HepG2 (cell line): ENCODE measurements at regions not wholly inside any gene's neighbourhood (a gene's known extent, or its start where the extent isn't known, plus 50 kb on each side); places are given as distances from the start of the nearest gene placed in this dataset.
"Not testable (repeated sequence)": the region's sequence is repeated elsewhere in the genome, so short reads cannot be mapped to it uniquely, and the experiment has no call there.

ENCODE experiments used
- ATAC-seq: fragments of 200-7000 bp; cut with Tn5 transposase; 3 replicates; pipeline ENCODE4 v1.9.1; 2020; ENCODE audit warnings: mild to moderate bottlenecking, moderate library complexity
- BruUV-seq: library from RNA; stranded (reverse); fragments of 400-500 nt; replicated peaks from 2 replicates; lab custom pipeline; 2021; lab: Mats Ljungman, UMichigan
- CTCF ChIA-PET: fragments of 300-600 bp; formaldehyde crosslinking; extraction: SDS; loops from one replicate; lab custom pipeline; 2021; ENCODE audit warnings: low total read pairs, inconsistent platforms, low intra/inter-chr PET ratio; lab: Yijun Ruan, JAX
- POLR2A ChIA-PET: fragments of 350-600 bp; sonication (Branson Sonifier 250); formaldehyde crosslinking; loops from one replicate; lab custom pipeline; 2020; ENCODE audit warnings: antibody characterized with exemption, inconsistent platforms; lab: Yijun Ruan, JAX
- DNase-seq: peaks from one replicate; pipeline ENCODE4 v3.0.0-alpha.2; 2015; ENCODE audit warnings: low spot score
- FAIRE-seq: peaks from 3 replicates; lab custom pipeline; 2011; peaks lifted over from hg19 to GRCh38; lab: Jason Lieb, UNC
- H2AFZ ChIP-seq: one replicate; pipeline ENCODE4 v1.6.1; 2011; ENCODE audit warnings: low read length, inconsistent platforms
- H3K27ac ChIP-seq: fragments of 300-600 bp; 3 replicates; pipeline ENCODE4 v1.8.0; 2011; ENCODE audit warnings: mixed run types, mild to moderate bottlenecking, mixed read lengths, low read length, inconsistent platforms; ENCODE audit not compliant: insufficient read depth; ENCODE audit errors: extremely low read length
- H3K27me3 ChIP-seq, 2 experiments: fragments of 200-600 bp in 1 of 2; 2 replicates in 1 of 2; 3 replicates in 1 of 2; pipeline versions ENCODE4 v1.6.0 to v1.8.0; 2011; ENCODE audit warnings: low read length in 2 of 2, mild to moderate bottlenecking in 2 of 2, moderate library complexity in 2 of 2, inconsistent platforms in 1 of 2; ENCODE audit not compliant: insufficient read depth in 2 of 2, control insufficient read depth in 1 of 2
- H3K36me3 ChIP-seq, 2 experiments: fragments of 200-600 bp in 1 of 2; replicated peaks in 1 of 2; 2 replicates in 1 of 2; 3 replicates in 1 of 2; pipeline versions ENCODE4 v1.5.1 to v1.8.0; 2011; ENCODE audit warnings: low read length in 2 of 2, inconsistent platforms in 1 of 2; ENCODE audit not compliant: insufficient read depth in 2 of 2, control insufficient read depth in 1 of 2
- H3K4me1 ChIP-seq: 2 replicates; pipeline ENCODE4 v1.5.1; 2012; ENCODE audit warnings: low read length, inconsistent platforms; ENCODE audit not compliant: insufficient read depth
- H3K4me2 ChIP-seq: 2 replicates; pipeline ENCODE4 v1.6.0; 2011; ENCODE audit warnings: low read depth, low read length, inconsistent platforms
- H3K4me3 ChIP-seq, 3 experiments: fragments of 200-600 bp in 1 of 3; sonication (generic), shearing (Covaris generic) in 1 of 3; replicated peaks in 1 of 3; 2 replicates each; pipeline ENCODE4 v1.5.1; 2011 to 2016; ENCODE audit warnings: low read length in 3 of 3, inconsistent platforms in 2 of 3, low read depth in 2 of 3, mild to moderate bottlenecking in 2 of 3, control low read depth in 1 of 3, mixed read lengths in 1 of 3; ENCODE audit not compliant: insufficient read depth in 1 of 3
- H3K79me2 ChIP-seq: one replicate; pipeline ENCODE4 v1.6.1; 2011; ENCODE audit warnings: low read length, inconsistent platforms; ENCODE audit not compliant: insufficient read depth
- H3K9ac ChIP-seq: 2 replicates; pipeline ENCODE4 v1.6.0; 2011; ENCODE audit warnings: mild to moderate bottlenecking, low read depth, low read length, inconsistent platforms; ENCODE audit not compliant: insufficient read depth
- H3K9me3 ChIP-seq: 2 replicates; pipeline ENCODE4 v1.5.1; 2012; ENCODE audit warnings: mild to moderate bottlenecking, low read length
- H4K20me1 ChIP-seq: 2 replicates; pipeline ENCODE4 v1.6.0; 2011; ENCODE audit warnings: inconsistent platforms, mild to moderate bottlenecking, low read length, moderate library complexity; ENCODE audit not compliant: insufficient read depth
- ATRX ChIP-seq: sonication (generic); formaldehyde crosslinking; IDR thresholded peaks from 2 replicates; pipeline ENCODE4 v1.4.0; 2020; ENCODE audit warnings: missing genetic modification reagents, borderline replicate concordance
- DNMT1 ChIP-seq: sonication (generic); formaldehyde crosslinking; IDR thresholded peaks from 2 replicates; pipeline ENCODE4 v1.5.1; 2020; ENCODE audit warnings: mild to moderate bottlenecking, missing genetic modification reagents
- HHEX ChIP-seq: IDR thresholded peaks from 2 replicates; pipeline ENCODE4 v1.6.1; 2016; ENCODE audit warnings: control low read depth
- ONECUT2 ChIP-seq: sonication (generic); formaldehyde crosslinking; IDR thresholded peaks from 2 replicates; pipeline ENCODE4 v1.4.0; 2020; ENCODE audit warnings: missing genetic modification reagents
- POLR2AphosphoS2 ChIP-seq: IDR thresholded peaks from 2 replicates; pipeline ENCODE4 v1.6.1; 2011; ENCODE audit warnings: low read depth, low read length, improper control_type of control experiment
- WGBS: methylation state at CpG from one replicate; pipeline ENCODE4 v1.1.6; 2017; ENCODE audit warnings: low lambda C conversion rate; 5-methylcytosine and 5-hydroxymethylcytosine counted together
- in situ Hi-C: cut with HindIII; loops from 2 replicates; pipeline ENCODE4 v1.10.0; 2017; ENCODE audit warnings: low pct_unique_long_range_greater_than_20kb; ENCODE audit not compliant: extremely low pct_ligation_motif_present
- intact Hi-C: fragments of 100-400 bp; cut with micrococcal nuclease; formaldehyde crosslinking; loops from one replicate; pipeline ENCODE4 v1.10.0; 2022; ENCODE audit not compliant: unreplicated experiment
- TF ChIP-seq, protein P1 (sequence below): sonication (generic); formaldehyde crosslinking; IDR thresholded peaks from 2 replicates; pipeline ENCODE4 v1.4.0; 2020; ENCODE audit warnings: missing genetic modification reagents, borderline replicate concordance
- TF ChIP-seq, protein P2 (sequence below): sonication (generic); formaldehyde crosslinking; IDR thresholded peaks from 2 replicates; pipeline ENCODE4 v1.5.0; 2020; ENCODE audit warnings: mild to moderate bottlenecking, missing genetic modification reagents, borderline replicate concordance
- TF ChIP-seq, protein P3 (sequence below): sonication (generic); formaldehyde crosslinking; IDR thresholded peaks from 2 replicates; pipeline ENCODE4 v1.4.0; 2020; ENCODE audit warnings: missing genetic modification reagents

DNA sequence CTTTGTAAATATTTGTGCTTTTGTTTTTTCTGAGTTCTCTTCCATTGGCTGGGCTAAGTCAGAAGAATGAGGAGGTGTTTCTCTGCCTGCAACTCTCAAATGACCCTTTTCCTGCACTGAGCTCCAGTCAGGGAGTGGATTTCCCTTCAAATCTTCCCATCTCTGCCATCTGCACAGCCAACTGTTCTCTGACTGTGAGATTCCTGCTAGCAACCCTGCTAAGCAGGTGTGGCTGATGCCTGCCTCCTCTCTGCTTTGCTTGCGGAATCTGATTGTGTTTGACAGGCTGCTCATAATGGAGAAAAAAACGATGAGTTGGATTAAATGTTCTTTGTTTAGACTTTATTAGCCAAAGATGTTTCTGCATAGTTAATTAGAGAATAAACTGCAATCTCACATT lies 519.8 kb downstream of the TMEM114 start:
- TF ChIP-seq, protein P1, sequence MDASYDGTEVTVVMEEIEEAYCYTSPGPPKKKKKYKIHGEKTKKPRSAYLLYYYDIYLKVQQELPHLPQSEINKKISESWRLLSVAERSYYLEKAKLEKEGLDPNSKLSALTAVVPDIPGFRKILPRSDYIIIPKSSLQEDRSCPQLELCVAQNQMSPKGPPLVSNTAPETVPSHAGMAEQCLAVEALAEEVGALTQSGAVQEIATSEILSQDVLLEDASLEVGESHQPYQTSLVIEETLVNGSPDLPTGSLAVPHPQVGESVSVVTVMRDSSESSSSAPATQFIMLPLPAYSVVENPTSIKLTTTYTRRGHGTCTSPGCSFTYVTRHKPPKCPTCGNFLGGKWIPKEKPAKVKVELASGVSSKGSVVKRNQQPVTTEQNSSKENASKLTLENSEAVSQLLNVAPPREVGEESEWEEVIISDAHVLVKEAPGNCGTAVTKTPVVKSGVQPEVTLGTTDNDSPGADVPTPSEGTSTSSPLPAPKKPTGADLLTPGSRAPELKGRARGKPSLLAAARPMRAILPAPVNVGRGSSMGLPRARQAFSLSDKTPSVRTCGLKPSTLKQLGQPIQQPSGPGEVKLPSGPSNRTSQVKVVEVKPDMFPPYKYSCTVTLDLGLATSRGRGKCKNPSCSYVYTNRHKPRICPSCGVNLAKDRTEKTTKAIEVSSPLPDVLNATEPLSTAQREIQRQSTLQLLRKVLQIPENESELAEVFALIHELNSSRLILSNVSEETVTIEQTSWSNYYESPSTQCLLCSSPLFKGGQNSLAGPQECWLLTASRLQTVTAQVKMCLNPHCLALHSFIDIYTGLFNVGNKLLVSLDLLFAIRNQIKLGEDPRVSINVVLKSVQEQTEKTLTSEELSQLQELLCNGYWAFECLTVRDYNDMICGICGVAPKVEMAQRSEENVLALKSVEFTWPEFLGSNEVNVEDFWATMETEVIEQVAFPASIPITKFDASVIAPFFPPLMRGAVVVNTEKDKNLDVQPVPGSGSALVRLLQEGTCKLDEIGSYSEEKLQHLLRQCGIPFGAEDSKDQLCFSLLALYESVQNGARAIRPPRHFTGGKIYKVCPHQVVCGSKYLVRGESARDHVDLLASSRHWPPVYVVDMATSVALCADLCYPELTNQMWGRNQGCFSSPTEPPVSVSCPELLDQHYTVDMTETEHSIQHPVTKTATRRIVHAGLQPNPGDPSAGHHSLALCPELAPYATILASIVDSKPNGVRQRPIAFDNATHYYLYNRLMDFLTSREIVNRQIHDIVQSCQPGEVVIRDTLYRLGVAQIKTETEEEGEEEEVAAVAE (CRISPR knock-in tag) = no peak
- TF ChIP-seq, protein P2, sequence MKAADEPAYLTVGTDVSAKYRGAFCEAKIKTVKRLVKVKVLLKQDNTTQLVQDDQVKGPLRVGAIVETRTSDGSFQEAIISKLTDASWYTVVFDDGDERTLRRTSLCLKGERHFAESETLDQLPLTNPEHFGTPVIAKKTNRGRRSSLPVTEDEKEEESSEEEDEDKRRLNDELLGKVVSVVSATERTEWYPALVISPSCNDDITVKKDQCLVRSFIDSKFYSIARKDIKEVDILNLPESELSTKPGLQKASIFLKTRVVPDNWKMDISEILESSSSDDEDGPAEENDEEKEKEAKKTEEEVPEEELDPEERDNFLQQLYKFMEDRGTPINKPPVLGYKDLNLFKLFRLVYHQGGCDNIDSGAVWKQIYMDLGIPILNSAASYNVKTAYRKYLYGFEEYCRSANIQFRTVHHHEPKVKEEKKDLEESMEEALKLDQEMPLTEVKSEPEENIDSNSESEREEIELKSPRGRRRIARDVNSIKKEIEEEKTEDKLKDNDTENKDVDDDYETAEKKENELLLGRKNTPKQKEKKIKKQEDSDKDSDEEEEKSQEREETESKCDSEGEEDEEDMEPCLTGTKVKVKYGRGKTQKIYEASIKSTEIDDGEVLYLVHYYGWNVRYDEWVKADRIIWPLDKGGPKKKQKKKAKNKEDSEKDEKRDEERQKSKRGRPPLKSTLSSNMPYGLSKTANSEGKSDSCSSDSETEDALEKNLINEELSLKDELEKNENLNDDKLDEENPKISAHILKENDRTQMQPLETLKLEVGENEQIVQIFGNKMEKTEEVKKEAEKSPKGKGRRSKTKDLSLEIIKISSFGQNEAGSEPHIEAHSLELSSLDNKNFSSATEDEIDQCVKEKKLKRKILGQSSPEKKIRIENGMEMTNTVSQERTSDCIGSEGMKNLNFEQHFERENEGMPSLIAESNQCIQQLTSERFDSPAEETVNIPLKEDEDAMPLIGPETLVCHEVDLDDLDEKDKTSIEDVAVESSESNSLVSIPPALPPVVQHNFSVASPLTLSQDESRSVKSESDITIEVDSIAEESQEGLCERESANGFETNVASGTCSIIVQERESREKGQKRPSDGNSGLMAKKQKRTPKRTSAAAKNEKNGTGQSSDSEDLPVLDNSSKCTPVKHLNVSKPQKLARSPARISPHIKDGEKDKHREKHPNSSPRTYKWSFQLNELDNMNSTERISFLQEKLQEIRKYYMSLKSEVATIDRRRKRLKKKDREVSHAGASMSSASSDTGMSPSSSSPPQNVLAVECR = no peak
- TF ChIP-seq POLR2AphosphoS2 (no peak), ONECUT2 (CRISPR knock-in tag) (no peak), DNMT1 (CRISPR knock-in tag) (no peak), ATRX (CRISPR knock-in tag) (no peak), HHEX (CRISPR knock-in tag) (no peak)
- TF ChIP-seq, protein P3, sequence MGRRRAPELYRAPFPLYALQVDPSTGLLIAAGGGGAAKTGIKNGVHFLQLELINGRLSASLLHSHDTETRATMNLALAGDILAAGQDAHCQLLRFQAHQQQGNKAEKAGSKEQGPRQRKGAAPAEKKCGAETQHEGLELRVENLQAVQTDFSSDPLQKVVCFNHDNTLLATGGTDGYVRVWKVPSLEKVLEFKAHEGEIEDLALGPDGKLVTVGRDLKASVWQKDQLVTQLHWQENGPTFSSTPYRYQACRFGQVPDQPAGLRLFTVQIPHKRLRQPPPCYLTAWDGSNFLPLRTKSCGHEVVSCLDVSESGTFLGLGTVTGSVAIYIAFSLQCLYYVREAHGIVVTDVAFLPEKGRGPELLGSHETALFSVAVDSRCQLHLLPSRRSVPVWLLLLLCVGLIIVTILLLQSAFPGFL (CRISPR knock-in tag) = no peak
- TF ChIP-seq, all 625 proteins: peak for 0
- no peak overlapping the region for H3K4me2 ChIP-seq
- H3K9ac ChIP-seq = no peak overlapping the region
- H4K20me1 ChIP-seq = no peaks in the 10 kb centered on the region
- ChIA-PET POLR2A (no interaction called here), CTCF (no interaction called here)
- no peak for FAIRE-seq
- DNase-seq = no peak
- BruUV-seq = no TSS peak
- in situ Hi-C loops = no loop called here
- intact Hi-C loops = no loop called here
- peaks cover 36% of the 10 kb centered on the region for H3K9me3 ChIP-seq
- no peaks in the 10 kb centered on the region for H3K79me2 ChIP-seq
- H3K27me3 ChIP-seq = no peaks in the 10 kb centered on the region
- ATAC-seq = no peak
- H3K27ac ChIP-seq = no peak overlapping the region
- H3K36me3 ChIP-seq = no peaks in the 10 kb centered on the region
- H2AFZ ChIP-seq = no peak overlapping the region
- H3K4me1 ChIP-seq = no peaks in the 10 kb centered on the region
- H3K4me3 ChIP-seq = no peak overlapping the region
- 19% methylated on average over 2 of the region's 2 CpGs for WGBS

DNA sequence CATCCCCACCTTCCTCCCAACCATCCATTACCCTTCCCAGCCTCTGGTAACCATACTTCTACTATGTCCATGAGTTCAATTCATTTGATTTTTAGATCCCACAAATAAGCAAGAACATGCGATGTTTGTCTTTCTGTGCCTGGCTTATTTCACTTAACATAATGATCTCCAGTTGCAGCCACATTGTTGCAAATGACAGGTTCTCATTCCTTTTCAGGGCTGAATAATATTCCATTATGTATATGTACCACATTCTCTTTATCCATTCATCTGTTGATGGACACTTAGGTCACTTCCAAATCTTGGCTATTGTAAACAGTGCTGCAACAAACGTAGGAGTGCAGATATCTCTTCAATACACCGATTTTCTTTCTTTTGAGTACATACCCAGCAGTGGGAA lies 522.1 kb downstream of the TMEM114 start:
- DNase-seq = not testable (repeated sequence)

More for the DNA sequence above, 522.1 kb downstream of the TMEM114 start:
- H2AFZ ChIP-seq, H3K4me2 ChIP-seq, H3K79me2 ChIP-seq, CTCF ChIA-PET, ATAC-seq, H4K20me1 ChIP-seq, H3K4me3 ChIP-seq, in situ Hi-C loops, H3K9ac ChIP-seq, POLR2A ChIA-PET, H3K4me1 ChIP-seq, H3K27me3 ChIP-seq, intact Hi-C loops, BruUV-seq, H3K36me3 ChIP-seq, FAIRE-seq, H3K27ac ChIP-seq: not testable (repeated sequence)
- WGBS = 4% methylated on average over 3 of the region's 3 CpGs
- H3K9me3 ChIP-seq = peaks cover 51% of the 10 kb centered on the region
